Spleen (tissue), 7 donors: ENCODE measurements at regions not wholly inside any gene's neighbourhood (a gene's known extent, or its start where the extent isn't known, plus 50 kb on each side); places are given as distances from the start of the nearest gene placed in this dataset.

ENCODE experiments used
- CTCF ChIP-seq, 11 experiments: fragments of 200-600 bp in 7 of 11; fragments of 450-650 bp in 4 of 11; sonication (generic) in 4 of 11; IDR thresholded peaks in 8 of 11; conservative IDR thresholded peaks in 3 of 11; 1 replicate in 7 of 11; 2 replicates in 4 of 11; pipeline versions ENCODE4 v1.4.0 to v1.8.0; 2016 to 2021; ENCODE audit warnings: antibody characterized with exemption in 11 of 11, inconsistent platforms in 4 of 11, mild to moderate bottlenecking in 1 of 11
- POLR2A ChIP-seq, 3 donors: fragments of 450-650 bp; IDR thresholded peaks; one replicate each; pipeline ENCODE4 v1.5.1; 2017; ENCODE audit warnings: antibody characterized with exemption in 3 of 3, mild to moderate bottlenecking in 1 of 3
- POLR2AphosphoS5 ChIP-seq, 3 donors: sonication (generic); formaldehyde crosslinking; IDR thresholded peaks; one replicate each; pipeline ENCODE4 v1.5.1; 2017; ENCODE audit warnings: antibody characterized with exemption in 3 of 3
- donor health status: DM: no; HTN: no; CAD: no; lungs with moderate emphysema.
- donor health status: DM: no; HTN: no; CAD: no.
- donor health status: DM: no; HTN: no; CAD: no.

GRCh38 chr7:84548366-84549365, 354.1 kb upstream of the SEMA3A start:
- TF ChIP-seq CTCF (IDR thresholded peaks at IDR 0.05 in 8 of 11, conservative IDR thresholded peaks at IDR 0.05 in 3 of 11) (no peak), POLR2AphosphoS5 (IDR thresholded peaks at IDR 0.05) (no peak), POLR2A (IDR thresholded peaks at IDR 0.05) (no peak)
